ENCODE measurements at regions not wholly inside any gene's neighbourhood (a gene's known extent, or its start where the extent isn't known, plus 50 kb on each side); places are given as distances from the start of the nearest gene placed in this dataset.

DNA sequence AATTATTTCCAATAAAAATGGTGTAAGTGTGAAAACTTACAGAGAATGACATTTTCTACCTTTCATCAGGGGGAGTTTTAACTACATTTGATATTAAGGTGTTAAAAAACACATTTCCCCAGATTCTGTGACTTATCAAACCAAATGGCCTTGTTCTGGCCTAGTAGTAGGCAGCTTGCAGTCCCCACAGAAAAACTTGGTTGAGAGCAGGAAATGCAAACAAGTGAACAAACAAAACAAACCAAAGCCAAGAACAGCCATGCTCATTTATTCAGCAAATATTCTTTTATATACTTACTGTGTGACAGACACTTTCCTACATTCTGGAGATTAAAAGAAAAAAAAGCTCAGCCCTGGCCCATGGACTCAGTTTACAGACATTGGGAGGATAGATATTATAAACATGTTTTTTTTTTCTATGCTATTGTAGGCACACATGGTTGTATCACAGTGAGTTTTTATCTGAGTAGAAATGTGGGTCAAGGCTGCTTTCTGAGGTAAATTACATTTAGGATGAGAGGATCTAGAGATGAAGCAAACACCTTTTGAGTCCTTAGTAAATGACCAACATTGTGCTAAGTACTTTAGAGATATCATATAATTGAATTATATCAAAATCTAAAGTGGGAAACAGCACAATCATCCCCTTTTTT lies 449.2 kb upstream of the AADAT start:
- DNase-seq (ENCODE audit: extremely low read depth, low read depth): no peak
- no peak for TF ChIP-seq CTCF (IDR thresholded peaks at IDR 0.05; ENCODE audit: low read depth, low read length, missing control alignments)
- no peak overlapping the region for H3K4me3 ChIP-seq (replicated peaks; ENCODE audit: low read depth, low read length)

- DNase-seq (ENCODE audit: extremely low read depth, low read depth): no peak
- no peak overlapping the region for H3K4me3 ChIP-seq (replicated peaks; ENCODE audit: low read depth, low read length)
- TF ChIP-seq CTCF (IDR thresholded peaks at IDR 0.05; ENCODE audit: low read depth, low read length, missing control alignments): no peak
These were observed 440.3 kb upstream of the AADAT start for GRCh38 chr4:170529748-170530722.

DNA sequence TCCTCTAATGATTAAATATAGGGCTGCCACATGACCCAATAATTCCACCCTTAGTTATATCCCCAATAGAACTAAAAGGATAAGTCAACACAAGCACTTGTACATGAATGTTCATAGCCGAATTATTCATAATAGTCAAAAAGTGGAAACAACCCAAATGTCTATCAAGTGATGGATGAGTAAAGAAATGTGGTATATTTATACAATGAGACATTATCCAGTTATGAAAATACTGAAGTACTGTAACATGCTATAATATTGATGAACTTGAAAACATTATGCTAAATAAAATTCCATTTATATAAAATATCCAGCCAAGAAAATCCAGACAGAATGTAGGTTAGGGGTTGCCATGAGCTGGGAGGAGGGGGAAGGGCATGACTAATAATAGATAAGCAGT lies 436.7 kb upstream of the AADAT start:
- DNase-seq (ENCODE audit: extremely low read depth, low read depth): no peak
- H3K4me3 ChIP-seq (replicated peaks; ENCODE audit: low read depth, low read length): no peak overlapping the region
- TF ChIP-seq CTCF (IDR thresholded peaks at IDR 0.05; ENCODE audit: low read depth, low read length, missing control alignments): no peak

- TF ChIP-seq CTCF (IDR thresholded peaks at IDR 0.05; ENCODE audit: low read depth, low read length, missing control alignments): no peak
- H3K4me3 ChIP-seq (replicated peaks; ENCODE audit: low read depth, low read length): no peak overlapping the region
- no peak for DNase-seq (ENCODE audit: extremely low read depth, low read depth)
These were observed 432.7 kb upstream of the AADAT start for GRCh38 chr4:170522427-170522970.

- no peak for DNase-seq (ENCODE audit: extremely low read depth, low read depth)
- no peak for TF ChIP-seq CTCF (IDR thresholded peaks at IDR 0.05; ENCODE audit: low read depth, low read length, missing control alignments)
- H3K4me3 ChIP-seq (replicated peaks; ENCODE audit: low read depth, low read length): no peak overlapping the region
These were observed 407.9 kb upstream of the AADAT start for GRCh38 chr4:170497689-170498088.

GRCh38 chr4:170497112-170497511 lies 407.4 kb upstream of the AADAT start:
- DNase-seq (ENCODE audit: extremely low read depth, low read depth): no peak
- no peak for TF ChIP-seq CTCF (IDR thresholded peaks at IDR 0.05; ENCODE audit: low read depth, low read length, missing control alignments)
- no peak overlapping the region for H3K4me3 ChIP-seq (replicated peaks; ENCODE audit: low read depth, low read length)

All from HFF-Myc (cell line).